Neural cell (in vitro differentiated cells): ENCODE measurements at regions not wholly inside any gene's neighbourhood (a gene's known extent, or its start where the extent isn't known, plus 50 kb on each side); places are given as distances from the start of the nearest gene placed in this dataset.

ENCODE experiments used
- CTCF ChIP-seq: fragments of 450-650 bp; IDR thresholded peaks from 2 replicates; pipeline ENCODE4 v1.5.1; 2014; ENCODE audit warnings: antibody characterized with exemption, mild to moderate bottlenecking, moderate library complexity; ENCODE audit not compliant: poor library complexity, severe bottlenecking
- EP300 ChIP-seq: fragments of 450-650 bp; conservative IDR thresholded peaks from 2 replicates; pipeline ENCODE4 v1.6.1; 2014; ENCODE audit warnings: antibody characterized with exemption, mild to moderate bottlenecking, moderate library complexity; ENCODE audit not compliant: poor library complexity, severe bottlenecking
- EZH2 ChIP-seq: fragments of 200-600, 300-800 bp; shearing (Covaris generic), sonication (generic); IDR thresholded peaks from 2 replicates; pipeline ENCODE4 v1.6.1; 2014; ENCODE audit warnings: antibody characterized with exemption, low read length, borderline replicate concordance, mild to moderate bottlenecking; ENCODE audit not compliant: insufficient read depth, poor library complexity, severe bottlenecking
- MXI1 ChIP-seq: fragments of 450-650 bp; conservative IDR thresholded peaks from 2 replicates; pipeline ENCODE4 v1.6.1; 2014; ENCODE audit warnings: antibody characterized with exemption, mild to moderate bottlenecking; ENCODE audit not compliant: poor library complexity, severe bottlenecking
- POLR2AphosphoS5 ChIP-seq: IDR thresholded peaks from 2 replicates; pipeline ENCODE4 v1.6.1; 2012
- RAD21 ChIP-seq: fragments of 450-650 bp; conservative IDR thresholded peaks from 2 replicates; pipeline ENCODE4 v1.6.1; 2014; ENCODE audit warnings: antibody characterized with exemption, mild to moderate bottlenecking, moderate library complexity
- TAF1 ChIP-seq: IDR thresholded peaks from 2 replicates; pipeline ENCODE4 v1.6.1; 2012; ENCODE audit warnings: low read depth
- TF ChIP-seq, protein P1 (sequence below): IDR thresholded peaks from 2 replicates; pipeline ENCODE4 v1.6.1; 2012; ENCODE audit warnings: borderline replicate concordance

DNA sequence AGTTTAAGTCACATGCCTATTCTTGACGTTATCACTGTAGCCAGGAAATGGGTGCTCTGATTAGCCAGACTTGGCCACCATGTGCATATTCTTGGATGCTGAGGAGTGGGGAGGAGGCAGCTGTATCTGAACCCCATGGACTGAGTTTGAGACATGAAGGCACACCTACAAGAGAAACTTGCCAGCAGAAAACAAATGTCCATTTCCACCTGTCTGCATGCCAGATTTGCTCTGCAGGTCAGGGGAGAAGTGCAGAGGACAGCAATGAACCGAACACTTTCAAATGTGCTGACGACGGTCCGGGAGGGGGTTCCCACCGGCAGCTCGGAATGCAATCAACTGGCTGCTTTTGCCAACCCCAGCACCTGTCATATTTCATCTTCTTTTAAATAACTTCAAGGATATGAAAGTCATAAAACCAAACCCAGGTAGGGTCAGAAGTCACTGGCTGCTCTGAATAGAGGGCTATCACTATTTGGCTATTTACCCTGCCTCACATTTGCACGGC, 287.8 kb upstream of the N4BP1 start:
- TF ChIP-seq CTCF (no peak), EZH2 (no peak), POLR2AphosphoS5 (no peak), MXI1 (no peak), EP300 (no peak), TAF1 (no peak), RAD21 (no peak)
- TF ChIP-seq, protein P1, sequence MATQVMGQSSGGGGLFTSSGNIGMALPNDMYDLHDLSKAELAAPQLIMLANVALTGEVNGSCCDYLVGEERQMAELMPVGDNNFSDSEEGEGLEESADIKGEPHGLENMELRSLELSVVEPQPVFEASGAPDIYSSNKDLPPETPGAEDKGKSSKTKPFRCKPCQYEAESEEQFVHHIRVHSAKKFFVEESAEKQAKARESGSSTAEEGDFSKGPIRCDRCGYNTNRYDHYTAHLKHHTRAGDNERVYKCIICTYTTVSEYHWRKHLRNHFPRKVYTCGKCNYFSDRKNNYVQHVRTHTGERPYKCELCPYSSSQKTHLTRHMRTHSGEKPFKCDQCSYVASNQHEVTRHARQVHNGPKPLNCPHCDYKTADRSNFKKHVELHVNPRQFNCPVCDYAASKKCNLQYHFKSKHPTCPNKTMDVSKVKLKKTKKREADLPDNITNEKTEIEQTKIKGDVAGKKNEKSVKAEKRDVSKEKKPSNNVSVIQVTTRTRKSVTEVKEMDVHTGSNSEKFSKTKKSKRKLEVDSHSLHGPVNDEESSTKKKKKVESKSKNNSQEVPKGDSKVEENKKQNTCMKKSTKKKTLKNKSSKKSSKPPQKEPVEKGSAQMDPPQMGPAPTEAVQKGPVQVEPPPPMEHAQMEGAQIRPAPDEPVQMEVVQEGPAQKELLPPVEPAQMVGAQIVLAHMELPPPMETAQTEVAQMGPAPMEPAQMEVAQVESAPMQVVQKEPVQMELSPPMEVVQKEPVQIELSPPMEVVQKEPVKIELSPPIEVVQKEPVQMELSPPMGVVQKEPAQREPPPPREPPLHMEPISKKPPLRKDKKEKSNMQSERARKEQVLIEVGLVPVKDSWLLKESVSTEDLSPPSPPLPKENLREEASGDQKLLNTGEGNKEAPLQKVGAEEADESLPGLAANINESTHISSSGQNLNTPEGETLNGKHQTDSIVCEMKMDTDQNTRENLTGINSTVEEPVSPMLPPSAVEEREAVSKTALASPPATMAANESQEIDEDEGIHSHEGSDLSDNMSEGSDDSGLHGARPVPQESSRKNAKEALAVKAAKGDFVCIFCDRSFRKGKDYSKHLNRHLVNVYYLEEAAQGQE: no peak
